GM12878 (cell line): ENCODE measurements at regions not wholly inside any gene's neighbourhood (a gene's known extent, or its start where the extent isn't known, plus 50 kb on each side); places are given as distances from the start of the nearest gene placed in this dataset.

Source experiments
- ATAC-seq: fragments of 200-7000 bp; cut with Tn5 transposase; 3 replicates; pipeline ENCODE4 v1.9.1; 2020; ENCODE audit warnings: mild to moderate bottlenecking, moderate library complexity
- BruUV-seq: library from RNA; stranded (reverse); fragments of 400-500 nt; replicated peaks from 2 replicates; lab custom pipeline; 2021; lab: Mats Ljungman, UMichigan
- CTCF ChIA-PET: fragments of 300-600 bp; sonication (Branson Sonifier 250); formaldehyde crosslinking; extraction: SDS; loops from one replicate; lab custom pipeline; 2021; ENCODE audit warnings: inconsistent platforms; lab: Yijun Ruan, JAX
- POLR2A ChIA-PET: fragments of 350-600 bp; formaldehyde crosslinking; extraction: SDS; loops from one replicate; lab custom pipeline; 2021; ENCODE audit warnings: inconsistent platforms; lab: Charles Lee
- RAD21 ChIA-PET: fragments of 300-600 bp; sonication (Branson Sonifier 250); formaldehyde crosslinking; loops from one replicate; lab custom pipeline; 2023; ENCODE audit warnings: antibody characterized with exemption; ENCODE audit not compliant: unreplicated experiment; lab: Charles Lee
- SMC1A ChIA-PET: fragments of 300-600 bp; sonication (Branson Sonifier 250); formaldehyde crosslinking; loops from one replicate; lab custom pipeline; 2023; ENCODE audit not compliant: unreplicated experiment, uncharacterized antibody; lab: Charles Lee
- DNase-seq: peaks from one replicate; pipeline ENCODE4 v3.0.0-alpha.2; 2011; ENCODE audit warnings: low read depth, low spot score
- FAIRE-seq: peaks from 3 replicates; lab custom pipeline; 2011; peaks lifted over from hg19 to GRCh38; lab: Jason Lieb, UNC
- H2AFZ ChIP-seq: 2 replicates; pipeline ENCODE4 v1.6.0; 2011; ENCODE audit warnings: low read depth, low read length, control low read depth; ENCODE audit not compliant: control insufficient read depth
- H3K27ac ChIP-seq: 2 replicates; pipeline ENCODE4 v1.5.1; 2011; ENCODE audit warnings: control low read depth; ENCODE audit not compliant: control insufficient read depth, insufficient read depth
- H3K27me3 ChIP-seq, 2 experiments: replicated peaks in 1 of 2; 2 replicates each; pipeline versions ENCODE4 v1.6.0 to v1.6.1; 2011; ENCODE audit warnings: low read length in 1 of 2; ENCODE audit not compliant: control insufficient read depth in 2 of 2, insufficient read depth in 2 of 2
- H3K36me3 ChIP-seq, 2 experiments: 2 replicates each; pipeline ENCODE4 v1.5.1; 2011; ENCODE audit warnings: low read length in 1 of 2; ENCODE audit not compliant: control insufficient read depth in 2 of 2, insufficient read depth in 2 of 2
- H3K4me1 ChIP-seq: 2 replicates; pipeline ENCODE4 v1.6.1; 2011; ENCODE audit warnings: mild to moderate bottlenecking, low read length, moderate library complexity, mixed read lengths; ENCODE audit not compliant: control insufficient read depth, insufficient read depth
- H3K4me2 ChIP-seq: 2 replicates; pipeline ENCODE4 v1.6.0; 2011; ENCODE audit warnings: control low read depth; ENCODE audit not compliant: control insufficient read depth, insufficient read depth
- H3K4me3 ChIP-seq: fragments of 200-600 bp; sonication (generic); 2 replicates; pipeline ENCODE4 v1.5.1; 2016
- H3K79me2 ChIP-seq: 2 replicates; pipeline ENCODE4 v1.6.0; 2011; ENCODE audit warnings: low read length; ENCODE audit not compliant: control insufficient read depth, insufficient read depth
- H3K9ac ChIP-seq: 2 replicates; pipeline ENCODE4 v1.8.0; 2011; ENCODE audit warnings: low read length, control low read depth, mixed read lengths; ENCODE audit not compliant: control insufficient read depth, insufficient read depth
- H3K9me3 ChIP-seq: replicated peaks from 3 replicates; pipeline ENCODE4 v1.5.1; 2011; ENCODE audit warnings: mild to moderate bottlenecking, low read length; ENCODE audit not compliant: control insufficient read depth, insufficient read depth
- H4K20me1 ChIP-seq: 2 replicates; pipeline ENCODE4 v1.6.0; 2011; ENCODE audit not compliant: control insufficient read depth, insufficient read depth
- CEBPB ChIP-seq, 2 experiments: fragments of 150-350 bp in 1 of 2; IDR thresholded peaks; 2 replicates each; pipeline ENCODE4 v1.6.1; 2012 to 2014; ENCODE audit warnings: low read depth in 2 of 2, low read length in 2 of 2, borderline replicate concordance in 1 of 2, inconsistent platforms in 1 of 2
- HSF1 ChIP-seq: fragments of 150-350 bp; IDR thresholded peaks from 2 replicates; pipeline ENCODE4 v1.6.1; 2014; ENCODE audit warnings: mild to moderate bottlenecking, low read depth, low read length
- IKZF1 ChIP-seq: fragments of 450-650 bp; conservative IDR thresholded peaks from 2 replicates; pipeline ENCODE4 v1.6.1; 2017; ENCODE audit warnings: antibody characterized with exemption, mild to moderate bottlenecking
- MTA2 ChIP-seq: fragments of 450-650 bp; IDR thresholded peaks from 2 replicates; pipeline ENCODE4 v1.6.1; 2016; ENCODE audit warnings: low read depth, mild to moderate bottlenecking, moderate library complexity
- RAD21 ChIP-seq: IDR thresholded peaks from 2 replicates; pipeline ENCODE4 v1.6.1; 2011; ENCODE audit warnings: mild to moderate bottlenecking, low read depth, low read length, moderate library complexity; ENCODE audit not compliant: insufficient read depth
- YY1 ChIP-seq: IDR thresholded peaks from 2 replicates; pipeline ENCODE4 v1.6.1; 2011; ENCODE audit warnings: low read depth, mild to moderate bottlenecking, low read length
- ZBTB40 ChIP-seq: fragments of 450-650 bp; IDR thresholded peaks from 2 replicates; pipeline ENCODE4 v1.6.1; 2016; ENCODE audit warnings: mild to moderate bottlenecking, moderate library complexity, borderline replicate concordance
- WGBS: methylation state at CpG from one replicate; pipeline ENCODE4 v1.1.6; 2016; ENCODE audit warnings: low lambda C conversion rate; ENCODE audit not compliant: insufficient replicate concordance, insufficient coverage; ENCODE audit errors: missing lambda C conversion rate; 5-methylcytosine and 5-hydroxymethylcytosine counted together
- in situ Hi-C: fragments of 300-500 bp; cut with MboI; formaldehyde crosslinking; loops from 9 replicates; pipeline ENCODE4 v1.14.3; 2018; ENCODE audit warnings: mixed read lengths
- intact Hi-C: fragments of 100-400 bp; cut with micrococcal nuclease; formaldehyde crosslinking; loops from one replicate; pipeline ENCODE4 v1.14.2; 2022; ENCODE audit not compliant: unreplicated experiment

GRCh38 chr17:74010903-74011302, 192.6 kb upstream of the RPL38 start (continued):
- no peak for TF ChIP-seq ZBTB40

- in situ Hi-C loops = no loop called here
- H3K4me2 ChIP-seq = no peak overlapping the region
- 10% methylated on average over 7 of the region's 7 CpGs for WGBS
Observed at GRCh38 chr17:74011966-74012365, 191.5 kb upstream of the RPL38 start.

More at GRCh38 chr17:74011966-74012365, 191.5 kb upstream of the RPL38 start:
- FAIRE-seq = no peak
- H4K20me1 ChIP-seq = no peaks in the 10 kb centered on the region
- TF ChIP-seq MTA2 (no peak), RAD21 (no peak), CEBPB (IDR thresholded peaks at IDR 0.05; ENCODE audit: borderline replicate concordance in 1 of 2, low read depth in 2 of 2, low read length in 2 of 2) (no peak), YY1 (no peak), HSF1 (no peak), IKZF1 (no peak)
- no peaks in the 10 kb centered on the region for H3K9me3 ChIP-seq
- SMC1A ChIA-PET = no interaction called here
- intact Hi-C loops = no loop called here
- no peak overlapping the region for H3K4me3 ChIP-seq
- POLR2A ChIA-PET = no interaction called here
- H3K9ac ChIP-seq = no peak overlapping the region
- RAD21 ChIA-PET = no interaction called here
- CTCF ChIA-PET = interaction anchor here (1.3 kb wide), 1 partner anchor 13 kb away, joined by 3 read pairs; no protein-coding TSS in a partner anchor
- H3K4me1 ChIP-seq = no peaks in the 10 kb centered on the region
- H3K36me3 ChIP-seq = no peaks in the 10 kb centered on the region
- H3K27ac ChIP-seq = no peak overlapping the region
- peaks cover 5 to 9% of the 10 kb centered on the region in 2 experiments; a peak in 3 of 4 replicates for H3K27me3 ChIP-seq
- no peak for ATAC-seq
- no TSS peak for BruUV-seq
- no peaks in the 10 kb centered on the region for H3K79me2 ChIP-seq
- H2AFZ ChIP-seq = no peak overlapping the region
- DNase-seq = no peak
